ENCODE measurements at regions not wholly inside any gene's neighbourhood (a gene's known extent, or its start where the extent isn't known, plus 50 kb on each side); places are given as distances from the start of the nearest gene placed in this dataset.

- no peak overlapping the region for H3K4me3 ChIP-seq
- WGBS, 3 donors = 78 to 84% (median 81%) methylated on average over 4 of the region's 4 CpGs
- no peak for TF ChIP-seq EP300 (IDR thresholded peaks at IDR 0.05)
- TF ChIP-seq CTCF (IDR thresholded peaks at IDR 0.05) = no peak
- no peak for TF ChIP-seq POLR2A (IDR thresholded peaks at IDR 0.05)
- intact Hi-C loops (cut with DNase I) = loop anchor here in 1 of 4 donors (10.0 kb wide), 1 partner anchor 291 kb away; no protein-coding TSS in a partner anchor
- H3K27ac ChIP-seq = no peak overlapping the region
- H3K27me3 ChIP-seq = no peaks in the 10 kb centered on the region
- H3K9me3 ChIP-seq = no peaks in the 10 kb centered on the region
- H3K4me1 ChIP-seq (ENCODE audit: insufficient read depth) = no peaks in the 10 kb centered on the region
- H3K36me3 ChIP-seq = no peaks in the 10 kb centered on the region
- no peak for DNase-seq
Measured at GRCh38 chr2:173754165-173754564, 211.0 kb downstream of the SP3 start.

- intact Hi-C loops (cut with DNase I) = loop anchor here in 1 of 4 donors (10.0 kb wide), 1 partner anchor 290 kb away; no protein-coding TSS in a partner anchor
- no peak for DNase-seq
Measured at GRCh38 chr2:173754837-173755236, 210.3 kb downstream of the SP3 start.

GRCh38 chr2:173755798-173756197 is 209.4 kb downstream of the SP3 start:
- no peak overlapping the region for H3K4me3 ChIP-seq
- H3K36me3 ChIP-seq = no peaks in the 10 kb centered on the region
- no peak for TF ChIP-seq EP300 (IDR thresholded peaks at IDR 0.05)
- no peak for TF ChIP-seq CTCF (IDR thresholded peaks at IDR 0.05)
- TF ChIP-seq POLR2A (IDR thresholded peaks at IDR 0.05) = no peak
- no peak overlapping the region for H3K27ac ChIP-seq
- DNase-seq = no peak
- H3K4me1 ChIP-seq (ENCODE audit: insufficient read depth) = no peaks in the 10 kb centered on the region
- H3K9me3 ChIP-seq = no peaks in the 10 kb centered on the region
- intact Hi-C loops (cut with DNase I) = loop anchor here in 1 of 4 donors (10.0 kb wide), 1 partner anchor 289 kb away; no protein-coding TSS in a partner anchor
- no peaks in the 10 kb centered on the region for H3K27me3 ChIP-seq
- 96 to 100% (median 98%) methylated on average over 2 of the region's 2 CpGs for WGBS, 3 donors

More at GRCh38 chr2:173754837-173755236, 210.3 kb downstream of the SP3 start:
- H3K27ac ChIP-seq = no peak overlapping the region
- H3K4me1 ChIP-seq (ENCODE audit: insufficient read depth) = no peaks in the 10 kb centered on the region
- no peak for TF ChIP-seq EP300 (IDR thresholded peaks at IDR 0.05)
- TF ChIP-seq CTCF (IDR thresholded peaks at IDR 0.05) = no peak
- no peak for TF ChIP-seq POLR2A (IDR thresholded peaks at IDR 0.05)
- no peak overlapping the region for H3K4me3 ChIP-seq
- H3K9me3 ChIP-seq = no peaks in the 10 kb centered on the region
- H3K36me3 ChIP-seq = no peaks in the 10 kb centered on the region
- 84 to 96% (median 86%) methylated on average over 3 of the region's 3 CpGs for WGBS, 3 donors
- no peaks in the 10 kb centered on the region for H3K27me3 ChIP-seq

- intact Hi-C loops (cut with DNase I) = loop anchor here in 1 of 4 donors (10.0 kb wide), 1 partner anchor 285 kb away; no protein-coding TSS in a partner anchor
- no peak overlapping the region for H3K27ac ChIP-seq
- no peak overlapping the region for H3K4me3 ChIP-seq
- H3K36me3 ChIP-seq = no peaks in the 10 kb centered on the region
- no peaks in the 10 kb centered on the region for H3K27me3 ChIP-seq
- TF ChIP-seq CTCF (IDR thresholded peaks at IDR 0.05) (no peak), EP300 (IDR thresholded peaks at IDR 0.05) (no peak), POLR2A (IDR thresholded peaks at IDR 0.05) (no peak)
- 89 to 93% (median 91%) methylated on average over 6 of the region's 6 CpGs for WGBS, 3 donors
- no peaks in the 10 kb centered on the region for H3K4me1 ChIP-seq (ENCODE audit: insufficient read depth)
- no peaks in the 10 kb centered on the region for H3K9me3 ChIP-seq
- no peak for DNase-seq
Measured at GRCh38 chr2:173759959-173760358, 205.2 kb downstream of the SP3 start.

Measured in ovary (tissue), 7 donors.